Psoas muscle (tissue), 7 donors: ENCODE measurements at regions not wholly inside any gene's neighbourhood (a gene's known extent, or its start where the extent isn't known, plus 50 kb on each side); places are given as distances from the start of the nearest gene placed in this dataset.

Source experiments
- ATAC-seq, 4 donors: fragments of 200-7000 bp; cut with Tn5 transposase; one replicate each; pipeline ENCODE4 v1.9.1; 2020; ENCODE audit warnings: moderate library complexity in 3 of 4, mild to moderate bottlenecking in 2 of 4
- DNase-seq, 2 donors: peaks; one replicate each; pipeline ENCODE4 v3.0.0-alpha.2; 2020
- H3K27ac ChIP-seq: fragments of 200-600 bp; one replicate; pipeline ENCODE4 v1.8.0; 2022
- H3K27me3 ChIP-seq, 3 donors: fragments of 200-600 bp in 1 of 3; one replicate each; pipeline versions ENCODE4 v1.6.1 to v1.8.0; 2013 to 2022; ENCODE audit warnings: low read length in 2 of 3, mild to moderate bottlenecking in 2 of 3, moderate library complexity in 1 of 3; ENCODE audit not compliant: insufficient read depth in 3 of 3
- H3K36me3 ChIP-seq, 2 donors: fragments of 200-600 bp in 1 of 2; one replicate each; pipeline versions ENCODE4 v1.6.1 to v1.8.0; 2013 to 2022; ENCODE audit warnings: low read depth in 1 of 2, mild to moderate bottlenecking in 1 of 2, moderate library complexity in 1 of 2; ENCODE audit not compliant: insufficient read depth in 1 of 2
- H3K4me1 ChIP-seq: fragments of 200-600 bp; one replicate; pipeline ENCODE4 v1.8.0; 2022
- H3K4me3 ChIP-seq: fragments of 200-600 bp; one replicate; pipeline ENCODE4 v1.8.0; 2022; ENCODE audit warnings: mild to moderate bottlenecking
- H3K9me3 ChIP-seq: fragments of 200-600 bp; one replicate; pipeline ENCODE4 v1.8.0; 2022
- CTCF ChIP-seq: fragments of 200-600 bp; IDR thresholded peaks from one replicate; pipeline ENCODE4 v1.8.0; 2022; ENCODE audit warnings: antibody characterized with exemption
- WGBS, 3 donors: extraction: QIAGEN DNeasy Blood & Tissue Kit; methylation state at CpG; one replicate each; pipeline versions ENCODE4 v1.1.6 to v1.1.7; 2013; 5-methylcytosine and 5-hydroxymethylcytosine counted together
- intact Hi-C, 2 donors: fragments of 100-400 bp; cut with DNase I; formaldehyde crosslinking; loops; one replicate each; pipeline versions ENCODE4 v1.11.0 to v1.14.2; 2022
- donor health status: healthy with polysubstance abuse.
- donor health status: DM: no; HTN: no; CAD: no; lungs with moderate emphysema.
- donor health status: Bipolar disorder and iron deficiency.
- donor health status: healthy.
- donor health status: DM: yes; HTN: yes; CAD: no.
- donor health status: DM: no; HTN: no; CAD: no.
- donor health status: DM: yes; HTN: yes; CAD: no.

DNA sequence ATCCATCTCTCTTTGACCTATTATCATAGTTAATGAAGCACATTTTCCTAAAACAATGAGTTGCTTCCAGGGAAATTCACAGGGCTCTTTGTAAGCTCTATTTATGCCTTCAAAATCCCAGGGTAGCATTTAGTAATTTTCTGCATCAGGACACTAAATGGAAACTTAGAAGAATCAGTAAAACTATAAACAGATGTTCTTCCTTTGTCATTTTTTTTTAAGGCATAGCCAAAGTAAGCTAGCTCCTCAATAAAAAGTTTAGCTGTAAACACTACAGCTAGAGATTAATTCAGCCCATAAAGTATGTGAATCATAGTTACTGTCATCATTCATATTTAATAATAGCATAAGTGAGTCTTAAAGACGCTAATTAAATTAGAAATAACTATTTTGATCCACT, 79.3 kb downstream of the RPL22L1 start:
- H3K36me3 ChIP-seq: no peaks in the 10 kb centered on the region
- WGBS, 3 donors: 51 to 65% (median 60%) methylated on average over 1 of the region's 1 CpG
- H3K27ac ChIP-seq: no peak overlapping the region
- no peak for ATAC-seq
- TF ChIP-seq CTCF: no peak
- no peaks in the 10 kb centered on the region for H3K4me1 ChIP-seq
- no peaks in the 10 kb centered on the region for H3K9me3 ChIP-seq
- no peak for DNase-seq
- intact Hi-C loops: no loop called here
- H3K27me3 ChIP-seq: no peaks in the 10 kb centered on the region
- no peak overlapping the region for H3K4me3 ChIP-seq

GRCh38 chr3:170787464-170787863, 82.5 kb downstream of the RPL22L1 start:
- intact Hi-C loops: no loop called here
- ATAC-seq (no peak), DNase-seq (no peak)
- Histone ChIP-seq H3K27me3 (no peaks in the 10 kb centered on the region), H3K36me3 (no peaks in the 10 kb centered on the region), H3K4me1 (no peaks in the 10 kb centered on the region), H3K4me3 (no peak overlapping the region), H3K9me3 (no peaks in the 10 kb centered on the region), H3K27ac (no peak overlapping the region)
- TF ChIP-seq CTCF: no peak
- 88 to 95% (median 91%) methylated on average over 2 of the region's 2 CpGs for WGBS, 3 donors

GRCh38 chr3:170785454-170785853, 84.5 kb downstream of the RPL22L1 start:
- Histone ChIP-seq H3K4me1 (no peaks in the 10 kb centered on the region), H3K4me3 (no peak overlapping the region), H3K27ac (no peak overlapping the region), H3K27me3 (no peaks in the 10 kb centered on the region), H3K36me3 (no peaks in the 10 kb centered on the region), H3K9me3 (no peaks in the 10 kb centered on the region)
- ATAC-seq (no peak), DNase-seq (no peak)
- WGBS, 3 donors: 82 to 87% (median 83%) methylated on average over 3 of the region's 3 CpGs
- intact Hi-C loops: no loop called here
- no peak for TF ChIP-seq CTCF

DNA sequence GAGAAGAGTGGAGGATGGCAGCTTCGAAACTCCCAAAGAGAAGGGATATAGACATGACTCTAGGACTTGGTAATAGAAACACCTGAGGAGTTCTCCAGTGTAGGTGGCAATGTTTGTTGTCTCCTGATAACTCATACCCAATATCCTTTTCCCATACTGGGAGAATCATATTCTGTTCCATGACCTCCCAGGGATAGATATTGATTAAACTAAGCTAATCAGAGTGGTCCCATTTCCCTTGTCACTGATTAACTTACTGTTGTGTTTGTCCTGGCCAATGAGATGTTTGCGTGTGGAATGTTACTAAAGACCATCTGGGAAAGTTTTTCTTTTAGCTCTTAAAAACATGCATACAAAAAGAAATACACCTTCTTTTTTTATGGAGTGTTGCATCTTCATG, 85.6 kb downstream of the RPL22L1 start:
- no peak overlapping the region for H3K4me3 ChIP-seq
- no peaks in the 10 kb centered on the region for H3K9me3 ChIP-seq
- H3K27me3 ChIP-seq: no peaks in the 10 kb centered on the region
- no peaks in the 10 kb centered on the region for H3K36me3 ChIP-seq
- H3K4me1 ChIP-seq: no peaks in the 10 kb centered on the region
- H3K27ac ChIP-seq: no peak overlapping the region
- TF ChIP-seq CTCF: no peak
- 83 to 89% (median 87%) methylated on average over 2 of the region's 2 CpGs for WGBS, 3 donors
- DNase-seq (no peak), ATAC-seq (no peak)
- intact Hi-C loops: no loop called here

DNA sequence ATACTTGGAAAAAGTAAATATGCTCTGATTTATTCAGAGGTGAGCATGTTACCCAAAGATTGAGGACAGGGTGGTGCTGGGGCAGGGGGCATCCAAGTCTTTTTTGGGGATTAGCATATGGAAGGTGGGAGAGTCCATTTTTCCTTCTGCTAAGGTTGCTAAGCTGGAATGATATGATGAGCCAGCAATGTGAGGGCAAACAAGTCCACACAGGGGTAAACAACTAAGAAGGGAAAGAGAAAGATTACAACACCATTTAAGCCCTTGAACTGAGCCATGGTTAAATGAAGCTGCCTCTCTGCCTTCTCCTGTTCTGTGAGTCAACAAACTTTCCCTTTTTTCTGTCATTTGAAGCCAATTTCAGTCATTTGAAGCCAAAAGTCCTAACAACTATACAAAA, 89.0 kb downstream of the RPL22L1 start:
- Histone ChIP-seq H3K4me1 (no peaks in the 10 kb centered on the region), H3K36me3 (no peaks in the 10 kb centered on the region), H3K4me3 (no peak overlapping the region), H3K9me3 (no peaks in the 10 kb centered on the region), H3K27ac (no peak overlapping the region), H3K27me3 (no peaks in the 10 kb centered on the region)
- TF ChIP-seq CTCF: no peak
- ATAC-seq (no peak), DNase-seq (no peak)
- intact Hi-C loops: no loop called here
